Endodermal cell (in vitro differentiated cells): ENCODE measurements at regions not wholly inside any gene's neighbourhood (a gene's known extent, or its start where the extent isn't known, plus 50 kb on each side); places are given as distances from the start of the nearest gene placed in this dataset.

Experiments used
- DNase-seq: peaks from one replicate; pipeline ENCODE4 v3.0.0-alpha.2; 2017
- H3K27ac ChIP-seq: 2 replicates; pipeline ENCODE4 v1.5.1; 2013; ENCODE audit warnings: mild to moderate bottlenecking, low read depth, low read length, moderate library complexity
- H3K27me3 ChIP-seq: 2 replicates; pipeline ENCODE4 v1.6.1; 2013; ENCODE audit warnings: mild to moderate bottlenecking, low read length, moderate library complexity; ENCODE audit not compliant: insufficient read depth, control insufficient read depth, poor library complexity, severe bottlenecking
- H3K36me3 ChIP-seq: 2 replicates; pipeline ENCODE4 v1.7.0; 2013; ENCODE audit warnings: mild to moderate bottlenecking, low read length, moderate library complexity; ENCODE audit not compliant: control insufficient read depth, insufficient read depth
- H3K4me1 ChIP-seq: one replicate; pipeline ENCODE4 v1.7.0; 2013; ENCODE audit warnings: low read length; ENCODE audit not compliant: control insufficient read depth, insufficient read depth
- H3K4me3 ChIP-seq: 2 replicates; pipeline ENCODE4 v1.5.1; 2013; ENCODE audit warnings: mild to moderate bottlenecking, low read length, moderate library complexity
- H3K9ac ChIP-seq: 2 replicates; pipeline ENCODE4 v1.6.1; 2013; ENCODE audit warnings: mild to moderate bottlenecking, low read length, moderate library complexity; ENCODE audit not compliant: poor library complexity, severe bottlenecking; ENCODE audit errors: extremely low read depth
- H3K9me3 ChIP-seq: 2 replicates; pipeline ENCODE4 v1.6.1; 2013; ENCODE audit warnings: mild to moderate bottlenecking, low read length, moderate library complexity; ENCODE audit not compliant: control insufficient read depth
- H3K27ac Mint-ChIP-seq: 2 replicates; pipeline ENCODE4 v1.8.0; 2020; ENCODE audit warnings: mixed read lengths
- H3K27me3 Mint-ChIP-seq: 2 replicates; pipeline ENCODE4 v1.8.0; 2021; ENCODE audit warnings: mild to moderate bottlenecking, mixed read lengths; ENCODE audit not compliant: insufficient read depth
- H3K36me3 Mint-ChIP-seq: 2 replicates; pipeline ENCODE4 v1.8.0; 2020; ENCODE audit warnings: low read depth, mixed read lengths
- H3K4me1 Mint-ChIP-seq: 2 replicates; pipeline ENCODE4 v1.8.0; 2020; ENCODE audit warnings: mixed read lengths
- H3K4me3 Mint-ChIP-seq: 2 replicates; pipeline ENCODE4 v1.8.0; 2020; ENCODE audit warnings: mild to moderate bottlenecking, moderate library complexity, mixed read lengths
- H3K9me3 Mint-ChIP-seq: 2 replicates; pipeline ENCODE4 v1.8.0; 2020; ENCODE audit warnings: mild to moderate bottlenecking, mixed read lengths
- WGBS, 2 experiments: methylation state at CpG; one replicate each; pipeline versions ENCODE4 v1.1.5 to v1.1.7; 2013; ENCODE audit warnings: missing lambda C conversion rate in 2 of 2, mixed read lengths in 1 of 2; ENCODE audit not compliant: insufficient coverage in 1 of 2, insufficient read length in 1 of 2; 5-methylcytosine and 5-hydroxymethylcytosine counted together
- TF ChIP-seq, protein P1 (sequence below): fragments of 200-600 bp; sonication (generic); conservative IDR thresholded peaks from 2 replicates; pipeline ENCODE4 v1.5.0; 2021; ENCODE audit warnings: antibody characterized with exemption, mild to moderate bottlenecking

GRCh38 chr10:11388996-11389395, 222.5 kb downstream of the USP6NL start:
- TF ChIP-seq, protein P1, sequence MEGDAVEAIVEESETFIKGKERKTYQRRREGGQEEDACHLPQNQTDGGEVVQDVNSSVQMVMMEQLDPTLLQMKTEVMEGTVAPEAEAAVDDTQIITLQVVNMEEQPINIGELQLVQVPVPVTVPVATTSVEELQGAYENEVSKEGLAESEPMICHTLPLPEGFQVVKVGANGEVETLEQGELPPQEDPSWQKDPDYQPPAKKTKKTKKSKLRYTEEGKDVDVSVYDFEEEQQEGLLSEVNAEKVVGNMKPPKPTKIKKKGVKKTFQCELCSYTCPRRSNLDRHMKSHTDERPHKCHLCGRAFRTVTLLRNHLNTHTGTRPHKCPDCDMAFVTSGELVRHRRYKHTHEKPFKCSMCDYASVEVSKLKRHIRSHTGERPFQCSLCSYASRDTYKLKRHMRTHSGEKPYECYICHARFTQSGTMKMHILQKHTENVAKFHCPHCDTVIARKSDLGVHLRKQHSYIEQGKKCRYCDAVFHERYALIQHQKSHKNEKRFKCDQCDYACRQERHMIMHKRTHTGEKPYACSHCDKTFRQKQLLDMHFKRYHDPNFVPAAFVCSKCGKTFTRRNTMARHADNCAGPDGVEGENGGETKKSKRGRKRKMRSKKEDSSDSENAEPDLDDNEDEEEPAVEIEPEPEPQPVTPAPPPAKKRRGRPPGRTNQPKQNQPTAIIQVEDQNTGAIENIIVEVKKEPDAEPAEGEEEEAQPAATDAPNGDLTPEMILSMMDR: no peak
- Histone ChIP-seq H3K9me3 (no peaks in the 10 kb centered on the region), H3K9ac (no peak overlapping the region), H3K27me3 (no peaks in the 10 kb centered on the region), H3K36me3 (no peaks in the 10 kb centered on the region), H3K4me3 (no peak overlapping the region), H3K4me1 (peaks cover 3% of the 10 kb centered on the region), H3K27ac (no peak overlapping the region)
- H3K36me3 Mint-ChIP-seq: no peaks in the 10 kb centered on the region
- H3K9me3 Mint-ChIP-seq: no peaks in the 10 kb centered on the region
- peaks cover 3% of the 10 kb centered on the region for H3K27me3 Mint-ChIP-seq
- H3K4me1 Mint-ChIP-seq: peaks cover 27% of the 10 kb centered on the region
- H3K27ac Mint-ChIP-seq: no peak overlapping the region
- WGBS, 2 experiments: 67 to 94% methylated on average over 1 to 9 of the region's 9 CpGs
- DNase-seq: no peak
- no peak overlapping the region for H3K4me3 Mint-ChIP-seq

GRCh38 chr10:11387551-11388222, 223.8 kb downstream of the USP6NL start:
- no peak overlapping the region for H3K9ac ChIP-seq

DNA sequence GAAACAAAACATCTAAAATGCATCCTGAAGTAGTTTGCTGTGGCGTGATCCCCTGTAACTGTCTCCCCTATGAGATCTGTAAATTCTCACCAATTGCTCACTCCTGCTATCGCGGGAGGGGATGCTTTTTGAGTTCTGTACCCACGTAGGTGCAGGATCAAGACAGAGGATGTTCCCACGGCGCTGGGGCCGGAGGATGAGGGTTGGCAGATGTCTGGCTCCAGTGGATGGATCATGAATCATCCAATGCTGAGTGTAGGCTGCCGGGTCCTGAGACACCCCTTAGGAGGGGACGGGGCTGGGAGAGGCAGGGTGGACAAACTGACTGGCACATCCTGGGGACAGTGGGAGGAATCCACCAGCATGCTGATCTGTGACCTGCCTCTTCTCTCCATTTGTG, 224.4 kb downstream of the USP6NL start:
- H3K27me3 ChIP-seq: no peaks in the 10 kb centered on the region
- H3K4me3 ChIP-seq: no peak overlapping the region
- H3K27ac ChIP-seq: no peak overlapping the region
- Mint-ChIP-seq H3K27me3 (peaks cover 8% of the 10 kb centered on the region), H3K4me3 (no peak overlapping the region), H3K4me1 (peaks cover 22% of the 10 kb centered on the region), H3K36me3 (no peaks in the 10 kb centered on the region), H3K27ac (no peak overlapping the region), H3K9me3 (peaks cover 5% of the 10 kb centered on the region)
- H3K9ac ChIP-seq: no peak overlapping the region
- no peaks in the 10 kb centered on the region for H3K36me3 ChIP-seq
- DNase-seq: no peak
- peaks cover 3% of the 10 kb centered on the region for H3K4me1 ChIP-seq
- WGBS, 2 experiments: 88 to 92% methylated on average over 8 to 9 of the region's 9 CpGs
- TF ChIP-seq, protein P1: no peak
- H3K9me3 ChIP-seq: no peaks in the 10 kb centered on the region

More at GRCh38 chr10:11387551-11388222, 223.8 kb downstream of the USP6NL start:
- Histone ChIP-seq H3K9me3 (no peaks in the 10 kb centered on the region), H3K27ac (peak overlapping the region; percentile 52), H3K4me1 (peaks cover 3% of the 10 kb centered on the region), H3K36me3 (no peaks in the 10 kb centered on the region), H3K4me3 (no peak overlapping the region), H3K27me3 (no peaks in the 10 kb centered on the region)
- DNase-seq: no peak
- Mint-ChIP-seq H3K9me3 (peaks cover under 1% of the 10 kb centered on the region), H3K4me3 (no peak overlapping the region), H3K27me3 (peaks cover 8% of the 10 kb centered on the region), H3K36me3 (no peaks in the 10 kb centered on the region), H3K27ac (no peak overlapping the region), H3K4me1 (peaks cover 22% of the 10 kb centered on the region)
- WGBS, 2 experiments: 78 to 88% methylated on average over 7 to 9 of the region's 10 CpGs
- TF ChIP-seq, protein P1: no peak
